HCT116 (cell line): ENCODE measurements at regions not wholly inside any gene's neighbourhood (a gene's known extent, or its start where the extent isn't known, plus 50 kb on each side); places are given as distances from the start of the nearest gene placed in this dataset.

Experiments used
- EZH2 ChIP-seq: fragments of 200-600 bp; sonication (generic); IDR thresholded peaks from 2 replicates; pipeline ENCODE4 v1.6.1; 2017; ENCODE audit warnings: antibody characterized with exemption, mixed run types
- EZH2phosphoT487 ChIP-seq: fragments of 200-600 bp; IDR thresholded peaks from 2 replicates; pipeline ENCODE4 v1.6.1; 2018; ENCODE audit warnings: antibody characterized with exemption, borderline replicate concordance
- JUND ChIP-seq: IDR thresholded peaks from 2 replicates; pipeline ENCODE4 v1.6.1; 2012
- POLR2A ChIP-seq: IDR thresholded peaks from 2 replicates; pipeline ENCODE4 v1.7.0; 2011; ENCODE audit warnings: borderline replicate concordance; ENCODE audit not compliant: insufficient read depth, insufficient read length; ENCODE audit errors: extremely low read depth
- POLR2AphosphoS5 ChIP-seq: IDR thresholded peaks from 2 replicates; pipeline ENCODE4 v1.6.1; 2011; ENCODE audit warnings: mild to moderate bottlenecking, low read depth, low read length, moderate library complexity
- RAD21 ChIP-seq: IDR thresholded peaks from 2 replicates; pipeline ENCODE4 v1.6.1; 2012; ENCODE audit warnings: low read depth, mild to moderate bottlenecking
- SP1 ChIP-seq: IDR thresholded peaks from 2 replicates; pipeline ENCODE4 v1.6.1; 2012; ENCODE audit warnings: low read depth
- SRF ChIP-seq: IDR thresholded peaks from 2 replicates; pipeline ENCODE4 v1.6.1; 2012; ENCODE audit warnings: low read depth
- YY1 ChIP-seq: IDR thresholded peaks from 2 replicates; pipeline ENCODE4 v1.6.1; 2011; ENCODE audit warnings: low read length, low read depth, moderate library complexity, mild to moderate bottlenecking; ENCODE audit not compliant: insufficient replicate concordance; ENCODE audit errors: extremely low read depth
- ZNF274 ChIP-seq: fragments of 200-500 bp; sonication (Bioruptor generic); IDR thresholded peaks from 2 replicates; pipeline ENCODE4 v1.6.1; 2014; ENCODE audit warnings: mild to moderate bottlenecking, low read depth, low read length, inconsistent platforms
- TF ChIP-seq, protein P1 (sequence below), 3 experiments: fragments of 200-600 bp in 1 of 3; sonication (generic) in 1 of 3; IDR thresholded peaks in 2 of 3; conservative IDR thresholded peaks in 1 of 3; 2 replicates each; pipeline ENCODE4 v1.5.1; 2012 to 2017; ENCODE audit warnings: low read depth in 2 of 3, low read length in 2 of 3, antibody characterized with exemption in 1 of 3, borderline replicate concordance in 1 of 3, control low read depth in 1 of 3, mild to moderate bottlenecking in 1 of 3, mixed read lengths in 1 of 3, mixed run types in 1 of 3, moderate library complexity in 1 of 3; ENCODE audit not compliant: insufficient read depth in 1 of 3
- TF ChIP-seq, protein P2 (sequence below): IDR thresholded peaks from 2 replicates; pipeline ENCODE4 v1.6.1; 2012
- TF ChIP-seq, protein P3 (sequence below): IDR thresholded peaks from 2 replicates; pipeline ENCODE4 v1.6.1; 2011; ENCODE audit warnings: mild to moderate bottlenecking, low read length, moderate library complexity; ENCODE audit not compliant: insufficient replicate concordance; ENCODE audit errors: extremely low read depth

DNA sequence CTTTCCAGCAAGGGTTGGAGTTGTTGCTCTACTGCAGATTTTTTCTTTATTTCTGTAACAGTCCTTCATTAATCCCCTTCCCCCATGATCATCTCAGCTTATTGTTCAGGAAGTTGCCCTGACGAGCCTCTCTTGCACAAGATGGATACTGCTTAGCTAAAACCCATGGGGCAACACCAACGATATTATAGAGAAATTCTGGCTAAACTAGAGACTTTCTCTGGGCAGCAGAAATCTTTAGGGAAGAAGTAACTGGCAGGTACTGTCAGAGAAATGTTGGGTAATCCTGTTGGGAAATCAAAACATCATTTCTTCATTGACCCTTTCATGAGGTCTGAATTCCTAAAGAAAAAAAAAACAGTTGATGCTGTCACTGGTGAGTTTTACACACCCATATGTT is 921.3 kb downstream of the NLGN4X start:
- TF ChIP-seq, protein P1, sequence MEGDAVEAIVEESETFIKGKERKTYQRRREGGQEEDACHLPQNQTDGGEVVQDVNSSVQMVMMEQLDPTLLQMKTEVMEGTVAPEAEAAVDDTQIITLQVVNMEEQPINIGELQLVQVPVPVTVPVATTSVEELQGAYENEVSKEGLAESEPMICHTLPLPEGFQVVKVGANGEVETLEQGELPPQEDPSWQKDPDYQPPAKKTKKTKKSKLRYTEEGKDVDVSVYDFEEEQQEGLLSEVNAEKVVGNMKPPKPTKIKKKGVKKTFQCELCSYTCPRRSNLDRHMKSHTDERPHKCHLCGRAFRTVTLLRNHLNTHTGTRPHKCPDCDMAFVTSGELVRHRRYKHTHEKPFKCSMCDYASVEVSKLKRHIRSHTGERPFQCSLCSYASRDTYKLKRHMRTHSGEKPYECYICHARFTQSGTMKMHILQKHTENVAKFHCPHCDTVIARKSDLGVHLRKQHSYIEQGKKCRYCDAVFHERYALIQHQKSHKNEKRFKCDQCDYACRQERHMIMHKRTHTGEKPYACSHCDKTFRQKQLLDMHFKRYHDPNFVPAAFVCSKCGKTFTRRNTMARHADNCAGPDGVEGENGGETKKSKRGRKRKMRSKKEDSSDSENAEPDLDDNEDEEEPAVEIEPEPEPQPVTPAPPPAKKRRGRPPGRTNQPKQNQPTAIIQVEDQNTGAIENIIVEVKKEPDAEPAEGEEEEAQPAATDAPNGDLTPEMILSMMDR (IDR thresholded peaks at IDR 0.05 in 2 of 3, conservative IDR thresholded peaks at IDR 0.05 in 1 of 3; ENCODE audit: borderline replicate concordance in 1 of 3, insufficient read depth in 1 of 3, low read depth in 2 of 3, low read length in 2 of 3): no peak
- TF ChIP-seq EZH2 (no peak), POLR2A (no peak), JUND (no peak), EZH2phosphoT487 (no peak), SP1 (no peak), POLR2AphosphoS5 (no peak), SRF (no peak), RAD21 (no peak), YY1 (no peak), ZNF274 (no peak)
- TF ChIP-seq, protein P2, sequence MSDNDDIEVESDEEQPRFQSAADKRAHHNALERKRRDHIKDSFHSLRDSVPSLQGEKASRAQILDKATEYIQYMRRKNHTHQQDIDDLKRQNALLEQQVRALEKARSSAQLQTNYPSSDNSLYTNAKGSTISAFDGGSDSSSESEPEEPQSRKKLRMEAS: no peak
- TF ChIP-seq, protein P3, sequence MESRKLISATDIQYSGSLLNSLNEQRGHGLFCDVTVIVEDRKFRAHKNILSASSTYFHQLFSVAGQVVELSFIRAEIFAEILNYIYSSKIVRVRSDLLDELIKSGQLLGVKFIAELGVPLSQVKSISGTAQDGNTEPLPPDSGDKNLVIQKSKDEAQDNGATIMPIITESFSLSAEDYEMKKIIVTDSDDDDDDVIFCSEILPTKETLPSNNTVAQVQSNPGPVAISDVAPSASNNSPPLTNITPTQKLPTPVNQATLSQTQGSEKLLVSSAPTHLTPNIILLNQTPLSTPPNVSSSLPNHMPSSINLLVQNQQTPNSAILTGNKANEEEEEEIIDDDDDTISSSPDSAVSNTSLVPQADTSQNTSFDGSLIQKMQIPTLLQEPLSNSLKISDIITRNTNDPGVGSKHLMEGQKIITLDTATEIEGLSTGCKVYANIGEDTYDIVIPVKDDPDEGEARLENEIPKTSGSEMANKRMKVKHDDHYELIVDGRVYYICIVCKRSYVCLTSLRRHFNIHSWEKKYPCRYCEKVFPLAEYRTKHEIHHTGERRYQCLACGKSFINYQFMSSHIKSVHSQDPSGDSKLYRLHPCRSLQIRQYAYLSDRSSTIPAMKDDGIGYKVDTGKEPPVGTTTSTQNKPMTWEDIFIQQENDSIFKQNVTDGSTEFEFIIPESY: no peak
